HEK293 (cell line): ENCODE measurements at regions not wholly inside any gene's neighbourhood (a gene's known extent, or its start where the extent isn't known, plus 50 kb on each side); places are given as distances from the start of the nearest gene placed in this dataset.

ENCODE experiments used
- CTCF ChIA-PET: fragments of 350-600 bp; formaldehyde crosslinking; extraction: SDS; loops from one replicate; lab custom pipeline; 2021; ENCODE audit warnings: antibody characterized with exemption; lab: Yijun Ruan, JAX
- POLR2A ChIA-PET: fragments of 300-600 bp; formaldehyde crosslinking; extraction: SDS; loops from one replicate; lab custom pipeline; 2020; ENCODE audit warnings: antibody characterized with exemption, inconsistent platforms; lab: Yijun Ruan, JAX
- H3K27ac ChIP-seq: fragments of 200-500 bp; sonication (Bioruptor generic); 2 replicates; pipeline ENCODE4 v1.5.1; 2014; ENCODE audit warnings: low read depth, low read length, control low read depth, inconsistent platforms; ENCODE audit errors: extremely low read depth
- H3K36me3 ChIP-seq, 2 experiments: fragments of 200-500 bp in 1 of 2; sonication (Bioruptor generic) in 1 of 2; 1 replicate in 1 of 2; 2 replicates in 1 of 2; pipeline ENCODE4 v1.5.1; 2014 to 2017; ENCODE audit warnings: inconsistent platforms in 2 of 2, low read length in 2 of 2; ENCODE audit not compliant: control insufficient read depth in 2 of 2, insufficient read depth in 1 of 2
- H3K4me1 ChIP-seq: fragments of 200-500 bp; sonication (Bioruptor generic); 2 replicates; pipeline ENCODE4 v1.5.1; 2014; ENCODE audit warnings: mild to moderate bottlenecking, low read length, inconsistent platforms; ENCODE audit not compliant: control insufficient read depth, insufficient read depth
- H3K4me3 ChIP-seq: 2 replicates; pipeline ENCODE4 v1.5.1; 2011; ENCODE audit warnings: low read depth, mild to moderate bottlenecking, control low read depth, low read length, moderate library complexity
- H3K9me3 ChIP-seq: fragments of 200-500 bp; sonication (Bioruptor generic); 2 replicates; pipeline ENCODE4 v1.5.1; 2014; ENCODE audit warnings: low read depth, low read length, inconsistent platforms; ENCODE audit not compliant: control insufficient read depth, insufficient read depth
- OSR2 ChIP-seq: fragments of 450-650 bp; formaldehyde crosslinking; IDR thresholded peaks from 2 replicates; pipeline ENCODE4 v1.5.1; 2016; ENCODE audit warnings: missing biosample characterization, missing genetic modification characterization
- SCRT1 ChIP-seq: fragments of 450-650 bp; formaldehyde crosslinking; IDR thresholded peaks from 2 replicates; pipeline ENCODE4 v1.5.1; 2016; ENCODE audit warnings: missing biosample characterization, missing genetic modification characterization, borderline replicate concordance
- ZBTB48 ChIP-seq: fragments of 450-650 bp; formaldehyde crosslinking; IDR thresholded peaks from 2 replicates; pipeline ENCODE4 v1.5.1; 2016; ENCODE audit warnings: missing biosample characterization, missing genetic modification characterization
- ZBTB49 ChIP-seq: fragments of 450-650 bp; formaldehyde crosslinking; IDR thresholded peaks from 2 replicates; pipeline ENCODE4 v1.5.1; 2016; ENCODE audit warnings: missing biosample characterization, missing genetic modification characterization, low read depth
- ZEB2 ChIP-seq: fragments of 450-650 bp; formaldehyde crosslinking; IDR thresholded peaks from 2 replicates; pipeline ENCODE4 v1.5.1; 2016; ENCODE audit warnings: missing biosample characterization, missing genetic modification characterization
- ZFHX2 ChIP-seq: fragments of 450-650 bp; formaldehyde crosslinking; conservative IDR thresholded peaks from 2 replicates; pipeline ENCODE4 v1.5.1; 2016; ENCODE audit warnings: missing biosample characterization, missing genetic modification characterization
- ZFP3 ChIP-seq: fragments of 450-650 bp; formaldehyde crosslinking; IDR thresholded peaks from 2 replicates; pipeline ENCODE4 v1.5.1; 2016; ENCODE audit warnings: low read depth, missing biosample characterization, missing genetic modification characterization
- ZNF112 ChIP-seq: fragments of 450-650 bp; formaldehyde crosslinking; IDR thresholded peaks from 2 replicates; pipeline ENCODE4 v1.5.0; 2017; ENCODE audit warnings: missing biosample characterization, missing genetic modification characterization
- ZNF133 ChIP-seq: fragments of 450-650 bp; formaldehyde crosslinking; IDR thresholded peaks from 2 replicates; pipeline ENCODE4 v1.5.1; 2016; ENCODE audit warnings: missing biosample characterization, missing genetic modification characterization
- ZNF140 ChIP-seq: fragments of 450-650 bp; formaldehyde crosslinking; IDR thresholded peaks from 2 replicates; pipeline ENCODE4 v1.5.1; 2016; ENCODE audit warnings: missing biosample characterization, missing genetic modification characterization
- ZNF169 ChIP-seq: fragments of 450-650 bp; formaldehyde crosslinking; IDR thresholded peaks from 2 replicates; pipeline ENCODE4 v1.5.1; 2016; ENCODE audit warnings: missing biosample characterization, missing genetic modification characterization
- ZNF175 ChIP-seq: fragments of 450-650 bp; formaldehyde crosslinking; IDR thresholded peaks from 2 replicates; pipeline ENCODE4 v1.5.1; 2016; ENCODE audit warnings: missing biosample characterization, missing genetic modification characterization
- ZNF239 ChIP-seq: fragments of 450-650 bp; formaldehyde crosslinking; IDR thresholded peaks from 2 replicates; pipeline ENCODE4 v1.5.1; 2016; ENCODE audit warnings: missing biosample characterization, missing genetic modification characterization
- ZNF248 ChIP-seq: fragments of 450-650 bp; formaldehyde crosslinking; IDR thresholded peaks from 2 replicates; pipeline ENCODE4 v1.5.1; 2017; ENCODE audit warnings: missing biosample characterization, missing genetic modification characterization
- ZNF324 ChIP-seq: fragments of 450-650 bp; formaldehyde crosslinking; IDR thresholded peaks from 2 replicates; pipeline ENCODE4 v1.5.1; 2016; ENCODE audit warnings: missing biosample characterization, missing genetic modification characterization
- ZNF341 ChIP-seq: fragments of 450-650 bp; formaldehyde crosslinking; IDR thresholded peaks from 2 replicates; pipeline ENCODE4; 2016; ENCODE audit warnings: low read depth, missing biosample characterization, missing genetic modification characterization
- ZNF366 ChIP-seq: fragments of 450-650 bp; formaldehyde crosslinking; conservative IDR thresholded peaks from 2 replicates; pipeline ENCODE4 v1.5.1; 2016; ENCODE audit warnings: missing biosample characterization, missing genetic modification characterization
- ZNF391 ChIP-seq: fragments of 450-650 bp; formaldehyde crosslinking; IDR thresholded peaks from 2 replicates; pipeline ENCODE4 v1.5.1; 2016; ENCODE audit warnings: low read depth, missing biosample characterization, missing genetic modification characterization, borderline replicate concordance
- ZNF433 ChIP-seq: fragments of 450-650 bp; formaldehyde crosslinking; IDR thresholded peaks from 2 replicates; pipeline ENCODE4 v1.5.1; 2016; ENCODE audit warnings: missing biosample characterization, missing genetic modification characterization, low read depth
- ZNF48 ChIP-seq: fragments of 450-650 bp; formaldehyde crosslinking; IDR thresholded peaks from 2 replicates; pipeline ENCODE4 v1.5.1; 2016; ENCODE audit warnings: missing biosample characterization, missing genetic modification characterization
- ZNF600 ChIP-seq: fragments of 450-650 bp; formaldehyde crosslinking; IDR thresholded peaks from 2 replicates; pipeline ENCODE4 v1.5.1; 2016; ENCODE audit warnings: missing biosample characterization, missing genetic modification characterization
- ZNF664 ChIP-seq: fragments of 450-650 bp; formaldehyde crosslinking; IDR thresholded peaks from 2 replicates; pipeline ENCODE4 v1.5.1; 2016; ENCODE audit warnings: missing biosample characterization, missing genetic modification characterization
- ZNF670 ChIP-seq: fragments of 450-650 bp; formaldehyde crosslinking; IDR thresholded peaks from 2 replicates; pipeline ENCODE4 v1.5.1; 2016; ENCODE audit warnings: missing biosample characterization, missing genetic modification characterization, low read depth
- ZNF701 ChIP-seq: fragments of 450-650 bp; formaldehyde crosslinking; IDR thresholded peaks from 2 replicates; pipeline ENCODE4 v1.5.1; 2016; ENCODE audit warnings: missing biosample characterization, missing genetic modification characterization
- ZXDB ChIP-seq: fragments of 450-650 bp; formaldehyde crosslinking; IDR thresholded peaks from 2 replicates; pipeline ENCODE4 v1.5.1; 2016; ENCODE audit warnings: missing biosample characterization, missing genetic modification characterization
- TF ChIP-seq, protein P1 (sequence below): fragments of 450-650 bp; formaldehyde crosslinking; IDR thresholded peaks from 2 replicates; pipeline ENCODE4 v1.5.1; 2016; ENCODE audit warnings: missing biosample characterization, missing genetic modification characterization
- TF ChIP-seq, protein P2 (sequence below): fragments of 450-650 bp; IDR thresholded peaks from 2 replicates; pipeline ENCODE4 v1.5.1; 2018; ENCODE audit warnings: missing biosample characterization, mild to moderate bottlenecking, missing genetic modification characterization

GRCh38 chr12:9324782-9325181 is 116.6 kb upstream of the PZP start:
- Histone ChIP-seq H3K27ac (no peak overlapping the region), H3K4me1 (no peaks in the 10 kb centered on the region), H3K4me3 (no peak overlapping the region), H3K36me3 (no peaks in the 10 kb centered on the region), H3K9me3 (no peaks in the 10 kb centered on the region)
- ChIA-PET CTCF (no interaction called here), POLR2A (no interaction called here)
- no peak for TF ChIP-seq ZNF248
- TF ChIP-seq ZNF175: no peak
- TF ChIP-seq ZNF701 (tag by site-specific recombination): no peak
- no peak for TF ChIP-seq ZFP3
- no peak for TF ChIP-seq ZNF341 (tag by site-specific recombination)
- TF ChIP-seq, protein P1, sequence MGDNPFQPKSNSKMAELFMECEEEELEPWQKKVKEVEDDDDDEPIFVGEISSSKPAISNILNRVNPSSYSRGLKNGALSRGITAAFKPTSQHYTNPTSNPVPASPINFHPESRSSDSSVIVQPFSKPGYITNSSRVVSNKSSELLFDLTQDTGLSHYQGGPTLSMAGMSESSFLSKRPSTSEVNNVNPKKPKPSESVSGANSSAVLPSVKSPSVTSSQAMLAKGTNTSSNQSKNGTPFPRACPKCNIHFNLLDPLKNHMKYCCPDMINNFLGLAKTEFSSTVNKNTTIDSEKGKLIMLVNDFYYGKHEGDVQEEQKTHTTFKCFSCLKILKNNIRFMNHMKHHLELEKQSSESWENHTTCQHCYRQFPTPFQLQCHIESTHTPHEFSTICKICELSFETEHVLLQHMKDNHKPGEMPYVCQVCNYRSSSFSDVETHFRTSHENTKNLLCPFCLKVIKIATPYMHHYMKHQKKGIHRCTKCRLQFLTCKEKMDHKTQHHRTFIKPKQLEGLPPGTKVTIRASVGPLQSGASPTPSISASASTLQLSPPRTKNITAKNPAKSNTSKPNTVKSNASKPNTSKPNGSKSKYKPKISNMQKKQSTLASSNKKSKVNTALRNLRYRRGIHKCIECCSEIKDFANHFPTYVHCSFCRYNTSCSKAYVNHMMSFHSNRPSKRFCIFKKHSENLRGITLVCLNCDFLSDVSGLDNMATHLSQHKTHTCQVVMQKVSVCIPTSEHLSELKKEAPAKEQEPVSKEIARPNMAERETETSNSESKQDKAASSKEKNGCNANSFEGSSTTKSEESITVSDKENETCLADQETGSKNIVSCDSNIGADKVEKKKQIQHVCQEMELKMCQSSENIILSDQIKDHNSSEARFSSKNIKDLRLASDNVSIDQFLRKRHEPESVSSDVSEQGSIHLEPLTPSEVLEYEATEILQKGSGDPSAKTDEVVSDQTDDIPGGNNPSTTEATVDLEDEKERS (tag by site-specific recombination): no peak
- no peak for TF ChIP-seq ZBTB49 (tag by site-specific recombination)
- no peak for TF ChIP-seq ZNF433 (tag by site-specific recombination)
- no peak for TF ChIP-seq OSR2 (tag by site-specific recombination)
- TF ChIP-seq, protein P2, sequence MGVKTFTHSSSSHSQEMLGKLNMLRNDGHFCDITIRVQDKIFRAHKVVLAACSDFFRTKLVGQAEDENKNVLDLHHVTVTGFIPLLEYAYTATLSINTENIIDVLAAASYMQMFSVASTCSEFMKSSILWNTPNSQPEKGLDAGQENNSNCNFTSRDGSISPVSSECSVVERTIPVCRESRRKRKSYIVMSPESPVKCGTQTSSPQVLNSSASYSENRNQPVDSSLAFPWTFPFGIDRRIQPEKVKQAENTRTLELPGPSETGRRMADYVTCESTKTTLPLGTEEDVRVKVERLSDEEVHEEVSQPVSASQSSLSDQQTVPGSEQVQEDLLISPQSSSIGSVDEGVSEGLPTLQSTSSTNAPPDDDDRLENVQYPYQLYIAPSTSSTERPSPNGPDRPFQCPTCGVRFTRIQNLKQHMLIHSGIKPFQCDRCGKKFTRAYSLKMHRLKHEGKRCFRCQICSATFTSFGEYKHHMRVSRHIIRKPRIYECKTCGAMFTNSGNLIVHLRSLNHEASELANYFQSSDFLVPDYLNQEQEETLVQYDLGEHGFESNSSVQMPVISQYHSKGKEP (tag by site-specific recombination): no peak
- no peak for TF ChIP-seq ZNF366
- TF ChIP-seq ZNF48: no peak
- no peak for TF ChIP-seq ZNF169 (tag by site-specific recombination)
- TF ChIP-seq ZNF664 (tag by site-specific recombination): no peak
- no peak for TF ChIP-seq ZNF112 (tag by site-specific recombination)

DNA sequence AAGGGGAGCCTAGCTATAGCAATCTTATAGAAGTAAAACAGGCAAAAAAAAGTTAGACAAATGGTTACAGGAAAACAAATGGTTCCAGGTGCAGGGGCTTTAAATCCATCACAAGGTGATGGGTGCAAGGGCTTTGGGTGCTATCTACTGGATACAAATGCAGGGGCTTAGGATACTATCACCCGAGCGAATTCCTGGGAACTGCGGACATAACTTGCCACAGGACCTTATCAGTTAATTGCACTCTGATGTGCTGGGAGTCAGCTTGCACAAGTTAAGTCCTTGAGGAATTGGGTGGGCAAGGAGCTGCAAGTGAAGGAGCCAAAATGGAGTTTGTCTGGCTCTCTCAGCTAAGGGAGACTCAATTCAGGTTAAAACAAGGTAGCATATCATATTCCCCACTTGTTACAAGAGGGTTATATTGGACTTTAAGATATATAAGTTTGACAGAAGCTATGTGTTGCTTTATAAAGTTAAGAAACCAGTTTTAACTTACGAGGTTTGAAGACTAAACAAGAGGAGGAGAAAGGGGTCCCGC is 115.0 kb upstream of the PZP start:
- ChIA-PET POLR2A (no interaction called here), CTCF (interaction anchor here (1.4 kb wide), 1 partner anchor 9 kb away, joined by 3 read pairs; no protein-coding TSS in a partner anchor)
- H3K4me1 ChIP-seq: no peaks in the 10 kb centered on the region
- H3K4me3 ChIP-seq: no peak overlapping the region
- no peak overlapping the region for H3K27ac ChIP-seq
- H3K9me3 ChIP-seq: no peaks in the 10 kb centered on the region
- no peaks in the 10 kb centered on the region for H3K36me3 ChIP-seq
- TF ChIP-seq SCRT1 (tag by site-specific recombination): no peak
- TF ChIP-seq ZNF600: no peak
- TF ChIP-seq ZFHX2: no peak
- TF ChIP-seq ZNF140 (tag by site-specific recombination): no peak
- TF ChIP-seq ZNF133: no peak
- no peak for TF ChIP-seq ZNF670 (tag by site-specific recombination)
- TF ChIP-seq ZEB2 (tag by site-specific recombination): no peak
- no peak for TF ChIP-seq ZNF239 (tag by site-specific recombination)
- TF ChIP-seq ZNF324: no peak
- TF ChIP-seq ZBTB48 (tag by site-specific recombination): no peak
- no peak for TF ChIP-seq ZNF391 (tag by site-specific recombination)
- TF ChIP-seq ZXDB (tag by site-specific recombination): no peak
